Mucosa of stomach (tissue), 1 donor: ENCODE measurements at regions not wholly inside any gene's neighbourhood (a gene's known extent, or its start where the extent isn't known, plus 50 kb on each side); places are given as distances from the start of the nearest gene placed in this dataset.
"Not testable (repeated sequence)": the region's sequence is repeated elsewhere in the genome, so short reads cannot be mapped to it uniquely, and the experiment has no call there.

Experiments
- H3K27me3 ChIP-seq: one replicate; pipeline ENCODE4 v1.7.0; 2013; ENCODE audit warnings: mild to moderate bottlenecking, low read length; ENCODE audit not compliant: control insufficient read depth, insufficient read depth
- H3K36me3 ChIP-seq: one replicate; pipeline ENCODE4 v1.7.0; 2013; ENCODE audit warnings: low read length; ENCODE audit not compliant: control insufficient read depth, insufficient read depth
- H3K4me1 ChIP-seq: one replicate; pipeline ENCODE4 v1.7.0; 2013; ENCODE audit warnings: mild to moderate bottlenecking, low read length; ENCODE audit not compliant: control insufficient read depth, insufficient read depth
- H3K4me3 ChIP-seq: one replicate; pipeline ENCODE4 v1.7.0; 2013; ENCODE audit warnings: low read length
- H3K9ac ChIP-seq: one replicate; pipeline ENCODE4 v1.7.0; 2013; ENCODE audit warnings: mild to moderate bottlenecking, low read length, moderate library complexity
- H3K9me3 ChIP-seq: one replicate; pipeline ENCODE4 v1.7.0; 2013; ENCODE audit warnings: mild to moderate bottlenecking, low read length, moderate library complexity; ENCODE audit not compliant: control insufficient read depth
- donor health status: Pancreatic carcinoma.

- H3K36me3 ChIP-seq = no peaks in the 10 kb centered on the region
- peaks cover 4% of the 10 kb centered on the region for H3K4me1 ChIP-seq
- no peaks in the 10 kb centered on the region for H3K27me3 ChIP-seq
- H3K4me3 ChIP-seq = no peak overlapping the region
- H3K9me3 ChIP-seq = no peaks in the 10 kb centered on the region
- no peak overlapping the region for H3K9ac ChIP-seq
These were observed 178.4 kb downstream of the IRF8 start for GRCh38 chr16:86077243-86077940.

GRCh38 chr16:86078121-86078600, 179.2 kb downstream of the IRF8 start:
- H3K36me3 ChIP-seq = no peaks in the 10 kb centered on the region
- no peaks in the 10 kb centered on the region for H3K9me3 ChIP-seq
- H3K9ac ChIP-seq = no peak overlapping the region
- no peaks in the 10 kb centered on the region for H3K27me3 ChIP-seq
- H3K4me3 ChIP-seq = no peak overlapping the region
- peaks cover 3% of the 10 kb centered on the region for H3K4me1 ChIP-seq

GRCh38 chr16:86078711-86079110, 179.7 kb downstream of the IRF8 start:
- not testable (repeated sequence) for H3K27me3 ChIP-seq, H3K9me3 ChIP-seq, H3K9ac ChIP-seq, H3K36me3 ChIP-seq, H3K4me3 ChIP-seq, H3K4me1 ChIP-seq

- Histone ChIP-seq H3K9me3 (no peaks in the 10 kb centered on the region), H3K27me3 (no peaks in the 10 kb centered on the region), H3K36me3 (no peaks in the 10 kb centered on the region), H3K4me1 (no peaks in the 10 kb centered on the region), H3K4me3 (no peak overlapping the region), H3K9ac (no peak overlapping the region)
These were observed 180.4 kb downstream of the IRF8 start for GRCh38 chr16:86079255-86079885.

- Histone ChIP-seq H3K9me3 (no peaks in the 10 kb centered on the region), H3K4me1 (no peaks in the 10 kb centered on the region), H3K36me3 (no peaks in the 10 kb centered on the region), H3K4me3 (no peak overlapping the region), H3K27me3 (no peaks in the 10 kb centered on the region), H3K9ac (no peak overlapping the region)
These were observed 181.3 kb downstream of the IRF8 start for GRCh38 chr16:86080131-86080875.

GRCh38 chr16:86080982-86081381, 182.0 kb downstream of the IRF8 start:
- no peaks in the 10 kb centered on the region for H3K4me1 ChIP-seq
- no peak overlapping the region for H3K9ac ChIP-seq
- no peaks in the 10 kb centered on the region for H3K9me3 ChIP-seq
- H3K4me3 ChIP-seq = no peak overlapping the region
- no peaks in the 10 kb centered on the region for H3K36me3 ChIP-seq
- H3K27me3 ChIP-seq = no peaks in the 10 kb centered on the region

GRCh38 chr16:86082418-86083030, 183.6 kb downstream of the IRF8 start:
- H3K9ac ChIP-seq = no peak overlapping the region
- H3K4me3 ChIP-seq = no peak overlapping the region
- no peaks in the 10 kb centered on the region for H3K36me3 ChIP-seq
- H3K27me3 ChIP-seq = no peaks in the 10 kb centered on the region
- no peaks in the 10 kb centered on the region for H3K4me1 ChIP-seq
- H3K9me3 ChIP-seq = no peaks in the 10 kb centered on the region

GRCh38 chr16:86083382-86084002, 184.5 kb downstream of the IRF8 start:
- Histone ChIP-seq H3K4me1 (no peaks in the 10 kb centered on the region), H3K9ac (no peak overlapping the region), H3K4me3 (no peak overlapping the region), H3K27me3 (no peaks in the 10 kb centered on the region), H3K36me3 (no peaks in the 10 kb centered on the region), H3K9me3 (no peaks in the 10 kb centered on the region)

GRCh38 chr16:86085161-86085611, 186.2 kb downstream of the IRF8 start:
- Histone ChIP-seq H3K9ac (no peak overlapping the region), H3K36me3 (no peaks in the 10 kb centered on the region), H3K4me1 (no peaks in the 10 kb centered on the region), H3K27me3 (no peaks in the 10 kb centered on the region), H3K4me3 (no peak overlapping the region), H3K9me3 (no peaks in the 10 kb centered on the region)

GRCh38 chr16:86085795-86086194, 186.8 kb downstream of the IRF8 start:
- Histone ChIP-seq H3K4me3 (no peak overlapping the region), H3K4me1 (no peaks in the 10 kb centered on the region), H3K9ac (no peak overlapping the region), H3K36me3 (no peaks in the 10 kb centered on the region), H3K27me3 (no peaks in the 10 kb centered on the region), H3K9me3 (no peaks in the 10 kb centered on the region)

GRCh38 chr16:86086471-86086870, 187.5 kb downstream of the IRF8 start:
- no peaks in the 10 kb centered on the region for H3K9me3 ChIP-seq
- H3K4me3 ChIP-seq = no peak overlapping the region
- no peaks in the 10 kb centered on the region for H3K4me1 ChIP-seq
- no peaks in the 10 kb centered on the region for H3K36me3 ChIP-seq
- H3K27me3 ChIP-seq = no peaks in the 10 kb centered on the region
- H3K9ac ChIP-seq = no peak overlapping the region
